Neuronal stem cell (in vitro differentiated cells): ENCODE measurements at regions not wholly inside any gene's neighbourhood (a gene's known extent, or its start where the extent isn't known, plus 50 kb on each side); places are given as distances from the start of the nearest gene placed in this dataset.

Experiments
- DNase-seq: peaks from one replicate; pipeline ENCODE4 v3.0.0-alpha.2; 2013; ENCODE audit warnings: low spot score
- H2AFZ ChIP-seq: one replicate; pipeline ENCODE4 v1.6.1; 2013; ENCODE audit warnings: mild to moderate bottlenecking, low read length, inconsistent platforms
- H2AK5ac ChIP-seq: 2 replicates; pipeline ENCODE4 v1.6.1; 2013; ENCODE audit warnings: low read depth, mild to moderate bottlenecking, inconsistent platforms, low read length, moderate library complexity, mixed read lengths
- H2BK120ac ChIP-seq: 2 replicates; pipeline ENCODE4 v1.6.1; 2013; ENCODE audit warnings: low read depth, mild to moderate bottlenecking, inconsistent platforms, low read length, moderate library complexity, mixed read lengths
- H2BK12ac ChIP-seq: one replicate; pipeline ENCODE4 v1.6.1; 2013; ENCODE audit warnings: low read length, inconsistent platforms
- H2BK15ac ChIP-seq: 2 replicates; pipeline ENCODE4 v1.6.1; 2013; ENCODE audit warnings: mild to moderate bottlenecking, low read length, inconsistent platforms, mixed read lengths
- H2BK5ac ChIP-seq: one replicate; pipeline ENCODE4 v1.6.1; 2013; ENCODE audit warnings: inconsistent platforms, mild to moderate bottlenecking, low read length, moderate library complexity
- H3K14ac ChIP-seq: one replicate; pipeline ENCODE4 v1.6.1; 2013; ENCODE audit warnings: low read length, inconsistent platforms
- H3K18ac ChIP-seq: 2 replicates; pipeline ENCODE4 v1.6.1; 2013; ENCODE audit warnings: low read length, inconsistent platforms
- H3K23ac ChIP-seq: 2 replicates; pipeline ENCODE4 v1.6.1; 2013; ENCODE audit warnings: low read depth, mild to moderate bottlenecking, mixed read lengths, low read length, inconsistent platforms; ENCODE audit not compliant: poor library complexity
- H3K27ac ChIP-seq: replicated peaks from 3 replicates; pipeline ENCODE4 v1.5.1; 2013; ENCODE audit warnings: low read length, inconsistent platforms
- H3K27me3 ChIP-seq, 3 experiments: 2 replicates each; pipeline ENCODE4 v1.6.1; 2013; ENCODE audit warnings: low read length in 3 of 3, mild to moderate bottlenecking in 2 of 3, inconsistent platforms in 1 of 3, low read depth in 1 of 3, mixed read lengths in 1 of 3, moderate library complexity in 1 of 3; ENCODE audit not compliant: control insufficient read depth in 3 of 3, insufficient read depth in 3 of 3
- H3K36me3 ChIP-seq, 2 donors: replicated peaks in 1 of 2; 2 replicates each; pipeline ENCODE4 v1.6.1; 2013; ENCODE audit warnings: low read length in 2 of 2; ENCODE audit not compliant: control insufficient read depth in 2 of 2, insufficient read depth in 2 of 2
- H3K4ac ChIP-seq: 2 replicates; pipeline ENCODE4 v1.6.1; 2013; ENCODE audit warnings: inconsistent platforms, mild to moderate bottlenecking, low read length, moderate library complexity
- H3K4me1 ChIP-seq, 2 donors: 1 replicate in 1 of 2; 2 replicates in 1 of 2; pipeline ENCODE4 v1.6.1; 2013; ENCODE audit warnings: low read length in 2 of 2, low read depth in 1 of 2; ENCODE audit not compliant: control insufficient read depth in 2 of 2, insufficient read depth in 1 of 2
- H3K4me2 ChIP-seq: one replicate; pipeline ENCODE4 v1.6.1; 2013; ENCODE audit warnings: mild to moderate bottlenecking, low read length, inconsistent platforms; ENCODE audit not compliant: insufficient read depth, poor library complexity, severe bottlenecking
- H3K4me3 ChIP-seq, 2 donors: 2 replicates each; pipeline ENCODE4 v1.5.1; 2013; ENCODE audit warnings: low read length in 2 of 2, mild to moderate bottlenecking in 2 of 2, inconsistent platforms in 1 of 2, moderate library complexity in 1 of 2
- H3K79me1 ChIP-seq: one replicate; pipeline ENCODE4 v1.6.1; 2013; ENCODE audit warnings: low read depth, mild to moderate bottlenecking, inconsistent platforms, low read length, moderate library complexity
- H3K9ac ChIP-seq: one replicate; pipeline ENCODE4 v1.6.1; 2013; ENCODE audit warnings: mild to moderate bottlenecking, low read depth, low read length, inconsistent platforms; ENCODE audit not compliant: poor library complexity
- H3K9me3 ChIP-seq, 2 donors: replicated peaks in 1 of 2; 2 replicates each; pipeline versions ENCODE3 to v1.6.1; 2013; ENCODE audit warnings: low read length in 2 of 2, mild to moderate bottlenecking in 2 of 2, inconsistent platforms in 1 of 2, low read depth in 1 of 2, mixed read lengths in 1 of 2, moderate library complexity in 1 of 2; ENCODE audit not compliant: control insufficient read depth in 2 of 2, insufficient read depth in 1 of 2
- H4K8ac ChIP-seq: one replicate; pipeline ENCODE4 v1.6.1; 2013; ENCODE audit warnings: low read depth, mild to moderate bottlenecking, inconsistent platforms, low read length, moderate library complexity
- H4K91ac ChIP-seq: one replicate; pipeline ENCODE4 v1.6.1; 2013; ENCODE audit warnings: low read length, low read depth, mild to moderate bottlenecking, inconsistent platforms; ENCODE audit not compliant: poor library complexity
- WGBS, 2 donors: extraction: QIAGEN DNeasy Blood & Tissue Kit; methylation state at CpG; one replicate each; pipeline ENCODE4 v1.1.7; 2013; ENCODE audit warnings: missing lambda C conversion rate in 2 of 2, mixed read lengths in 1 of 2; ENCODE audit not compliant: insufficient read length in 2 of 2, insufficient replicate concordance in 1 of 2; ENCODE audit errors: extremely low coverage in 2 of 2; 5-methylcytosine and 5-hydroxymethylcytosine counted together

- no peak overlapping the region for H4K8ac ChIP-seq
- no peaks in the 10 kb centered on the region for H3K36me3 ChIP-seq
- no peak overlapping the region for H3K4me3 ChIP-seq
- H2AFZ ChIP-seq = no peak overlapping the region
- no peaks in the 10 kb centered on the region for H3K27me3 ChIP-seq
- H3K18ac ChIP-seq = no peak overlapping the region
- H3K79me1 ChIP-seq = no peaks in the 10 kb centered on the region
- no peak for DNase-seq
- no peak overlapping the region for H3K27ac ChIP-seq
- H3K4me1 ChIP-seq = peaks cover 3 to 5% of the 10 kb centered on the region in 2 donors
- peaks cover 0 to 3% of the 10 kb centered on the region in 2 donors for H3K9me3 ChIP-seq
- no peak overlapping the region for H2BK12ac ChIP-seq
- no peak overlapping the region for H2BK120ac ChIP-seq
- no peak overlapping the region for H3K14ac ChIP-seq
- H2BK15ac ChIP-seq = no peak overlapping the region
- no peak overlapping the region for H3K23ac ChIP-seq
- no CpG with 5 or more reads among the region's 1 CpG for WGBS, 2 donors
- H3K4me2 ChIP-seq = no peak overlapping the region
- no peak overlapping the region for H2AK5ac ChIP-seq
- H4K91ac ChIP-seq = no peak overlapping the region
- H3K9ac ChIP-seq = no peak overlapping the region
- no peak overlapping the region for H2BK5ac ChIP-seq
- no peak overlapping the region for H3K4ac ChIP-seq
Measured at GRCh38 chr17:69921046-69921445, 154.0 kb upstream of the KCNJ16 start.

DNA sequence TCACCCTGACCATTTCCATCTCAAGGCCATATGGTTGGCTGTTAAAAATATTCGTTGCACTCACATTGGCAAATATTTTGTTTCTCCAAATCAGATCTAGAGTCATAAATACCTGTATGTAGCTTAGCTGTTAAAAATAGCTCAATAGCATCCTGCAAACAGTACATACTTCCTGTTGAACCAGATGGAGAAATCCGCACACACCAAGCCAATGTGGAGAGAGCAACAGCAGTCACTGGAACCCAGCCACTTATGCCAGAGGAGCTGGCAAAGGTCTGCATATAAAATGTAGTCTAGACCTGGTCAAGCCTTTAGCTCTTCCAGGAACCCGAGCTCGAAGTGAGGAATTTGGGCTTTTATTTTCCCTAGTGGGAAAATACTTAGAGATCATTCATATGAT lies 146.4 kb upstream of the KCNJ16 start:
- H2AFZ ChIP-seq = no peak overlapping the region
- no peak overlapping the region for H3K9ac ChIP-seq
- H3K23ac ChIP-seq = no peak overlapping the region
- H2BK120ac ChIP-seq = no peak overlapping the region
- H4K91ac ChIP-seq = no peak overlapping the region
- no peak overlapping the region for H3K14ac ChIP-seq
- no CpG with 5 or more reads among the region's 4 CpGs for WGBS, 2 donors
- H2BK5ac ChIP-seq = no peak overlapping the region
- H4K8ac ChIP-seq = no peak overlapping the region
- no peak overlapping the region for H3K18ac ChIP-seq
- H3K4me2 ChIP-seq = no peak overlapping the region
- no peaks in the 10 kb centered on the region for H3K27me3 ChIP-seq
- H2BK12ac ChIP-seq = no peak overlapping the region
- no peak overlapping the region for H2BK15ac ChIP-seq
- peaks cover 0 to 2% of the 10 kb centered on the region in 2 donors for H3K9me3 ChIP-seq
- no peaks in the 10 kb centered on the region for H3K36me3 ChIP-seq
- H2AK5ac ChIP-seq = no peak overlapping the region
- H3K4me1 ChIP-seq = no peaks in the 10 kb centered on the region
- no peak for DNase-seq
- no peak overlapping the region for H3K27ac ChIP-seq
- H3K4ac ChIP-seq = no peak overlapping the region
- no peak overlapping the region for H3K4me3 ChIP-seq
- H3K79me1 ChIP-seq = no peaks in the 10 kb centered on the region

DNA sequence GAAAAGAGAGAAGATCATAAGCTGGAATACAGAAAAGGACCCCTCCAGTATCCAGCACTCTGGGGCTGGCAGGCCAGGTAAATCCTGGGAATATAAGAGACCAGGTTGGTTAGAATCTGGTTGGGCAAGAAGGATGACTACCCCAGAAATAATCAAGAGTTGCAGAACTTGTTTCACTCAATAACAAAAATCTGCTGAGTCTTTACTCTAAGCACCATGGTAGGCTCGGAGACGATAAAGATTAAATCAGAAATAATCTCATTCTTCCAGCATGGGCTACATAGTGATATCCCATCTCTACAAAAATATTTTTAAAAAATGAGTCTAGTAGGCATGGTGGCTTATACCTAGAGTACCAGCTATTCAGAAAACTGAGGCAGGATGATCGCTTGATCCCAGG lies 138.0 kb upstream of the KCNJ16 start:
- no peak overlapping the region for H2BK5ac ChIP-seq
- no CpG with 5 or more reads among the region's 3 CpGs for WGBS, 2 donors

DNA sequence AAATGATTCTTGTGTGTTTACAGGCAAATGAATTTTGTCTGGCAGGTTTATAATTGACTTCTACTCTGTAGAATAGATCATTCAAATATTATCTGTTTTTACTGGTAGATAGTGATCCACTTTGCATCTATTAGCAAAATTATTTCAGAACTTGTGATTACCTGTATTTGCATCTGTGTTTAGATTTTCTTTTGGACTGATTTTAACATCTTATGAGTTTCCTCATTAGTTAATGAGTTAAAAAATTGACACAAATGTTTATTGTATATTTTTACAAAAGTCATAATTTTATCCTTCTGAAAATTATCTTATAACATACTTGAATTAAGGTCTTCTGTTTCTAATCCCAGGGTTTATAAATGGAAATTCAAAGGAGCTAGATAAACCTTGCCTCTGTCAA lies 132.0 kb upstream of the KCNJ16 start:
- Histone ChIP-seq H3K79me1 (no peaks in the 10 kb centered on the region), H3K4me3 (no peak overlapping the region), H3K14ac (no peak overlapping the region), H3K4me2 (no peak overlapping the region), H2AK5ac (no peak overlapping the region), H2BK5ac (no peak overlapping the region), H2BK15ac (no peak overlapping the region), H4K8ac (no peak overlapping the region), H3K27ac (no peak overlapping the region), H3K9me3 (no peaks in the 10 kb centered on the region), H2AFZ (no peak overlapping the region), H3K36me3 (no peaks in the 10 kb centered on the region), H3K18ac (no peak overlapping the region), H4K91ac (no peak overlapping the region), H3K4ac (no peak overlapping the region), H3K9ac (no peak overlapping the region), H3K23ac (no peak overlapping the region), H2BK12ac (no peak overlapping the region), H3K4me1 (no peaks in the 10 kb centered on the region), H2BK120ac (no peak overlapping the region), H3K27me3 (no peaks in the 10 kb centered on the region)
- no peak for DNase-seq

More for the DNA sequence above, 138.0 kb upstream of the KCNJ16 start:
- H3K79me1 ChIP-seq = no peaks in the 10 kb centered on the region
- DNase-seq = no peak
- no peak overlapping the region for H3K4me3 ChIP-seq
- H4K91ac ChIP-seq = no peak overlapping the region
- no peaks in the 10 kb centered on the region for H3K9me3 ChIP-seq
- H4K8ac ChIP-seq = no peak overlapping the region
- no peak overlapping the region for H3K14ac ChIP-seq
- no peak overlapping the region for H2AK5ac ChIP-seq
- H2BK12ac ChIP-seq = no peak overlapping the region
- no peak overlapping the region for H3K4me2 ChIP-seq
- H3K27me3 ChIP-seq = no peaks in the 10 kb centered on the region
- H3K36me3 ChIP-seq = no peaks in the 10 kb centered on the region
- H3K18ac ChIP-seq = no peak overlapping the region
- H2BK120ac ChIP-seq = no peak overlapping the region
- H3K27ac ChIP-seq = no peak overlapping the region
- H2AFZ ChIP-seq = no peak overlapping the region
- no peak overlapping the region for H3K23ac ChIP-seq
- no peaks in the 10 kb centered on the region for H3K4me1 ChIP-seq
- H3K4ac ChIP-seq = no peak overlapping the region
- H3K9ac ChIP-seq = no peak overlapping the region
- no peak overlapping the region for H2BK15ac ChIP-seq
